Activated CD4-positive, alpha-beta T cell treated with anti-CD3 and anti-CD28 coated beads, Interleukin-2, amount 10 ng/mL, durations not matched to agents 24 days and 14 days (primary cell): ENCODE measurements at regions not wholly inside any gene's neighbourhood (a gene's known extent, or its start where the extent isn't known, plus 50 kb on each side); places are given as distances from the start of the nearest gene placed in this dataset.
"Not testable (repeated sequence)": the region's sequence is repeated elsewhere in the genome, so short reads cannot be mapped to it uniquely, and the experiment has no call there.

Experiments
- DNase-seq: peaks from one replicate; pipeline ENCODE4 v3.0.0; 2022
- H3K27ac Mint-ChIP-seq: one replicate; pipeline ENCODE4 v1.8.0; 2022; ENCODE audit warnings: mild to moderate bottlenecking, mixed read lengths
- H3K27me3 Mint-ChIP-seq: one replicate; pipeline ENCODE4 v1.8.0; 2022; ENCODE audit warnings: mixed read lengths
- H3K36me3 Mint-ChIP-seq: one replicate; pipeline ENCODE4 v1.8.0; 2022; ENCODE audit warnings: low read depth, mild to moderate bottlenecking, mixed read lengths
- H3K4me1 Mint-ChIP-seq: one replicate; pipeline ENCODE4 v1.8.0; 2021; ENCODE audit warnings: mixed read lengths
- H3K4me3 Mint-ChIP-seq: one replicate; pipeline ENCODE4 v1.8.0; 2022; ENCODE audit warnings: mild to moderate bottlenecking, moderate library complexity, mixed read lengths
- H3K9me3 Mint-ChIP-seq: one replicate; pipeline ENCODE4 v1.8.0; 2021; ENCODE audit warnings: mixed read lengths
- intact Hi-C: fragments of 100-400 bp; cut with micrococcal nuclease; formaldehyde crosslinking; loops from one replicate; pipeline ENCODE4 v1.15.1; 2023

GRCh38 chr2:34547340-34547739 lies 948.2 kb upstream of the FAM98A start:
- no peaks in the 10 kb centered on the region for H3K27me3 Mint-ChIP-seq
- intact Hi-C loops = no loop called here
- no peak overlapping the region for H3K27ac Mint-ChIP-seq
- H3K9me3 Mint-ChIP-seq = peaks cover 6% of the 10 kb centered on the region
- H3K4me3 Mint-ChIP-seq = no peak overlapping the region
- H3K4me1 Mint-ChIP-seq = no peaks in the 10 kb centered on the region
- H3K36me3 Mint-ChIP-seq = no peaks in the 10 kb centered on the region
- DNase-seq = no peak

- Mint-ChIP-seq H3K4me3 (no peak overlapping the region), H3K27ac (no peak overlapping the region), H3K36me3 (no peaks in the 10 kb centered on the region), H3K4me1 (no peaks in the 10 kb centered on the region), H3K27me3 (no peaks in the 10 kb centered on the region), H3K9me3 (peaks cover 9% of the 10 kb centered on the region)
- intact Hi-C loops = no loop called here
- DNase-seq = no peak
Measured at GRCh38 chr2:34545486-34546136, 946.5 kb upstream of the FAM98A start.

GRCh38 chr2:34534761-34535160 lies 935.7 kb upstream of the FAM98A start:
- intact Hi-C loops = no loop called here
- H3K27ac Mint-ChIP-seq = no peak overlapping the region
- no peaks in the 10 kb centered on the region for H3K36me3 Mint-ChIP-seq
- H3K9me3 Mint-ChIP-seq = peaks cover 7% of the 10 kb centered on the region
- DNase-seq = no peak
- H3K4me3 Mint-ChIP-seq = no peak overlapping the region
- no peaks in the 10 kb centered on the region for H3K4me1 Mint-ChIP-seq
- H3K27me3 Mint-ChIP-seq = no peaks in the 10 kb centered on the region

- DNase-seq = no peak
- intact Hi-C loops = no loop called here
- no peaks in the 10 kb centered on the region for H3K27me3 Mint-ChIP-seq
- no peaks in the 10 kb centered on the region for H3K4me1 Mint-ChIP-seq
- H3K4me3 Mint-ChIP-seq = no peak overlapping the region
- no peaks in the 10 kb centered on the region for H3K36me3 Mint-ChIP-seq
- H3K9me3 Mint-ChIP-seq = peaks cover 7% of the 10 kb centered on the region
- no peak overlapping the region for H3K27ac Mint-ChIP-seq
Measured at GRCh38 chr2:34534341-34534740, 935.2 kb upstream of the FAM98A start.

GRCh38 chr2:34533585-34534183 lies 934.6 kb upstream of the FAM98A start:
- H3K27me3 Mint-ChIP-seq = no peaks in the 10 kb centered on the region

GRCh38 chr2:34529965-34530364 lies 930.9 kb upstream of the FAM98A start:
- no peaks in the 10 kb centered on the region for H3K27me3 Mint-ChIP-seq
- no peaks in the 10 kb centered on the region for H3K36me3 Mint-ChIP-seq
- no peaks in the 10 kb centered on the region for H3K9me3 Mint-ChIP-seq
- no peak for DNase-seq
- no peaks in the 10 kb centered on the region for H3K4me1 Mint-ChIP-seq
- no peak overlapping the region for H3K27ac Mint-ChIP-seq
- H3K4me3 Mint-ChIP-seq = no peak overlapping the region
- intact Hi-C loops = no loop called here

More at GRCh38 chr2:34533585-34534183, 934.6 kb upstream of the FAM98A start:
- no peaks in the 10 kb centered on the region for H3K4me1 Mint-ChIP-seq
- no peak overlapping the region for H3K4me3 Mint-ChIP-seq
- no peak overlapping the region for H3K27ac Mint-ChIP-seq
- intact Hi-C loops = no loop called here
- H3K36me3 Mint-ChIP-seq = no peaks in the 10 kb centered on the region
- H3K9me3 Mint-ChIP-seq = peaks cover 7% of the 10 kb centered on the region
- no peak for DNase-seq

- no peak overlapping the region for H3K4me3 Mint-ChIP-seq
- intact Hi-C loops = no loop called here
- DNase-seq = no peak
- H3K4me1 Mint-ChIP-seq = no peaks in the 10 kb centered on the region
- no peaks in the 10 kb centered on the region for H3K9me3 Mint-ChIP-seq
- no peaks in the 10 kb centered on the region for H3K36me3 Mint-ChIP-seq
- no peak overlapping the region for H3K27ac Mint-ChIP-seq
- H3K27me3 Mint-ChIP-seq = no peaks in the 10 kb centered on the region
Measured at GRCh38 chr2:34523958-34524514, 924.9 kb upstream of the FAM98A start.

- no peaks in the 10 kb centered on the region for H3K27me3 Mint-ChIP-seq
- DNase-seq = no peak
- intact Hi-C loops = no loop called here
- no peaks in the 10 kb centered on the region for H3K36me3 Mint-ChIP-seq
- H3K27ac Mint-ChIP-seq = no peak overlapping the region
- no peaks in the 10 kb centered on the region for H3K9me3 Mint-ChIP-seq
- no peak overlapping the region for H3K4me3 Mint-ChIP-seq
- H3K4me1 Mint-ChIP-seq = no peaks in the 10 kb centered on the region
Measured at GRCh38 chr2:34519659-34520058, 920.6 kb upstream of the FAM98A start.

- H3K9me3 Mint-ChIP-seq = no peaks in the 10 kb centered on the region
- H3K4me1 Mint-ChIP-seq = no peaks in the 10 kb centered on the region
- H3K36me3 Mint-ChIP-seq = no peaks in the 10 kb centered on the region
- H3K27me3 Mint-ChIP-seq = no peaks in the 10 kb centered on the region
- no peak overlapping the region for H3K27ac Mint-ChIP-seq
- DNase-seq = no peak
- intact Hi-C loops = no loop called here
- no peak overlapping the region for H3K4me3 Mint-ChIP-seq
Measured at GRCh38 chr2:34498561-34498960, 899.5 kb upstream of the FAM98A start.

- H3K36me3 Mint-ChIP-seq, DNase-seq, H3K27me3 Mint-ChIP-seq, H3K9me3 Mint-ChIP-seq, intact Hi-C loops, H3K27ac Mint-ChIP-seq, H3K4me1 Mint-ChIP-seq, H3K4me3 Mint-ChIP-seq: not testable (repeated sequence)
Measured at GRCh38 chr2:34494192-34494591, 895.1 kb upstream of the FAM98A start.

GRCh38 chr2:34492561-34493455 lies 893.7 kb upstream of the FAM98A start:
- DNase-seq = no peak
- intact Hi-C loops = no loop called here
- Mint-ChIP-seq H3K27ac (no peak overlapping the region), H3K9me3 (peaks cover 5% of the 10 kb centered on the region), H3K4me1 (no peaks in the 10 kb centered on the region), H3K4me3 (no peak overlapping the region), H3K27me3 (no peaks in the 10 kb centered on the region), H3K36me3 (no peaks in the 10 kb centered on the region)

- intact Hi-C loops = no loop called here
- no peak for DNase-seq
- Mint-ChIP-seq H3K27ac (no peak overlapping the region), H3K4me3 (no peak overlapping the region), H3K4me1 (no peaks in the 10 kb centered on the region), H3K27me3 (no peaks in the 10 kb centered on the region), H3K9me3 (peaks cover 5% of the 10 kb centered on the region), H3K36me3 (no peaks in the 10 kb centered on the region)
Measured at GRCh38 chr2:34486965-34487364, 887.9 kb upstream of the FAM98A start.

GRCh38 chr2:34481542-34481941 lies 882.4 kb upstream of the FAM98A start:
- no peaks in the 10 kb centered on the region for H3K36me3 Mint-ChIP-seq
- intact Hi-C loops = no loop called here
- H3K4me1 Mint-ChIP-seq = no peaks in the 10 kb centered on the region
- no peaks in the 10 kb centered on the region for H3K27me3 Mint-ChIP-seq
- H3K9me3 Mint-ChIP-seq = no peaks in the 10 kb centered on the region
- DNase-seq = no peak
- H3K4me3 Mint-ChIP-seq = no peak overlapping the region
- H3K27ac Mint-ChIP-seq = no peak overlapping the region

- Mint-ChIP-seq H3K9me3 (no peaks in the 10 kb centered on the region), H3K27me3 (no peaks in the 10 kb centered on the region), H3K36me3 (no peaks in the 10 kb centered on the region), H3K4me3 (no peak overlapping the region), H3K27ac (no peak overlapping the region), H3K4me1 (no peaks in the 10 kb centered on the region)
- intact Hi-C loops = no loop called here
- no peak for DNase-seq
Measured at GRCh38 chr2:34480366-34480765, 881.3 kb upstream of the FAM98A start.
